Amygdala (tissue), 56 donors: ENCODE measurements at regions not wholly inside any gene's neighbourhood (a gene's known extent, or its start where the extent isn't known, plus 50 kb on each side); places are given as distances from the start of the nearest gene placed in this dataset.
"Not testable (repeated sequence)": the region's sequence is repeated elsewhere in the genome, so short reads cannot be mapped to it uniquely, and the experiment has no call there.

Experiments
- DNase-seq, 56 donors: peaks; one replicate each; lab custom pipeline; 2025; lab: John Stamatoyannopoulos, UW

DNA sequence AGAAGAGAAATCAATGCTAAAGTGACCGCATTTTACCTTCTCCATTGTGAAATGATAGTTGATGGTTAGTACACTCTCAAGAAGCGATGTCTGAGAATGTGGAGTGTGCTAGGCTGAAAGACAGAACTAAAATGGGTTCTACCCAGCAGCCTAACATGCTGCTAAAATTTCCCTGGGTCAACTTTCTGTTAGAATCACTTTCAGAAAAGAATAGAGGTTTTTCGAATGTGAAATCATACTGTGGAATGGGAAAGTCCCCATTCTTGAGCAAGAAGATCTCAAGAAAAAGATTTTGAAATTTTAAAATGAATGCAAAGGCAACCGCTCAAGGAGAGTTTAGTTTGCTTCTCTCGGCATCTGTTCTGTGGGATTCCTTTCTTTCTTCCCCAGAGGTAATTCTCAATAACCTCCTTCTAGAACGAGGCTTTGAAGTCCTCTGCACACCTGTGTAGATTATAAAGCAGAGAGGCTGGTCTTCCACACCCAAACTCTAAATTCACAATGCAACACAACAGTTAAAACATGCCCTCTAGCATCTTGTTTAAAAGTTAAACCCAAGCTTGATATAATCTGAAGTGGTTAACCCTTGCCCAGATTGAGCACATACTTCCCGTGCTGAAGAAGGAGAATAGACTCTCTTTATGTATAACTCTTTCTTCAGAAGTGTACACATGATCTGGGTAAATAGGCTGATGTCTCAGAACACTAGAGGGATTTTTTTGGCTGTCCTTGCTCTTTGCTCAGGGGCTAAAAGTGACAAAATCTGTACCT is 208.7 kb upstream of the KLF3 start:
- no peak for DNase-seq

DNA sequence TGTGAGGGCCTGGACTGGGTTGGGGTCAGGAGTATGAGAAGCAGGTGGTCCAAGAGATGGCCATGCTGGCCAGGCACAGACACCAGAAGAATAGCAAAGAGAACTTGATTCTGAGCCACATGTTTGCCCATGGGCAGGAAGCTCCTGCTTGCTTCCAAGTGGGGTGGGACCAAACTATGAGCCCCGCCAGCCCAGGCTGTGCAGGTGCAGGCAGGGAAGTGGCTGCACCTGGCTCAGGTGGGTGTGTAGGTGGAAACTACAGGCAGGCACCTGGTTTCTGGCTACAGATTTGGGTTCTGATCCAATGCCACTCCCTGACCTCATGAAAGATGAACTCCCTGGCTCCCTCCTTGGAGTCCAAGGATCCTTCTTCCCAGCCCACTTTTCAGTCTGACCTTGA is 207.9 kb upstream of the KLF3 start:
- no peak for DNase-seq

GRCh38 chr4:38461342-38461741 is 202.7 kb upstream of the KLF3 start:
- no peak for DNase-seq

DNA sequence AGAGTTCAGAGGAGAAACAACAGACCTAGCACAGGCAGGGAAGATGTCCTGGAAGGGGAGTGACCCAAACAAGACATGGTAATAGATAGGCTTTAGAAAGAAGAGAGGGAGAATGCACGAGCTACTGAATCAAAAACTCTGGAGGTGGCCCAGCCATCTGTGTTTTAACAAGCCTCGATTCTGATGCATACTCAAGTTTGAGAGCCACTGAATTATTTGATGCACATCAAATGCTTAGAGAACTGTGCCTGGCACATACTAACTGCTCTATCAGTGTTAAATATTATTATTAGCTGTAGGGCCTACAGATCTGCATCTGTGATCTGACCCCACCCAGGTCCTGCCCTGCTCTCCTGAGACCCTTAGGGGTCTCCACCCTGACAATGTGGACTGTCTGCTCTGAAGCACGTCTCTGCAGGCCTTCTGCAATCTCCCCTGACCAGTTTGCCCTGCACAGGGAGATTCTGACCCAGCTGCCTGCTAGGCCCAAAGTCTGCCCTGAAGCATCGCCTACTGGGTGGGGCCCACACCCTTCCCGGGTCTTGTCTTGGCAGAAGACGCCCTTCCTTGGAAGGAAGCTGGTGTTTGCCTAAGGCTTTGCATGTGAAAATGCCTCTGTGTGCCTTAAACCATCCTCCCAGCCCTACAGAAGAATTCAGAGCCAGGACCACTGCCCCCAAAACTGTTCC is 201.5 kb upstream of the KLF3 start:
- no peak for DNase-seq

- DNase-seq: no peak
Observed at GRCh38 chr4:38463268-38463958, 200.6 kb upstream of the KLF3 start.

DNA sequence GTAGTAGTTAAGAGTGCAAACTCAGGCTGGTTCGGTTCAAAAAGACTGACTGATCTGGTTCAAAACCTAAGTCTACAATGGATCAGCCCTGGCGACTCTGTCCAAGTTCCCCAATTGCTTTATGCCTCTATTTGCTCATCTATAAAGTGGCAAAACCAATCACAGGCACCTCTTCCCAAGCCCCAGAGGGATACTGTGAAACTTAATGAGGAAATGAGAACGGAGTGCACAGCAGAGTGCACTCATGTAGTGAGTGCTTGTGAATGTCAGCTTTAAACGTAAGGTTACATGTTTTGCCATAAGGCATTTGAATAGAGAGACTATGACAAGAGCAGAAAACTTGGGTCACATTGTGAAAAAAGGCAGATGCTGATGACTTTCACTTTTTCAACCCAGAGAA is 199.7 kb upstream of the KLF3 start:
- no peak for DNase-seq

- DNase-seq: no peak
Observed at GRCh38 chr4:38466401-38466800, 197.6 kb upstream of the KLF3 start.

DNA sequence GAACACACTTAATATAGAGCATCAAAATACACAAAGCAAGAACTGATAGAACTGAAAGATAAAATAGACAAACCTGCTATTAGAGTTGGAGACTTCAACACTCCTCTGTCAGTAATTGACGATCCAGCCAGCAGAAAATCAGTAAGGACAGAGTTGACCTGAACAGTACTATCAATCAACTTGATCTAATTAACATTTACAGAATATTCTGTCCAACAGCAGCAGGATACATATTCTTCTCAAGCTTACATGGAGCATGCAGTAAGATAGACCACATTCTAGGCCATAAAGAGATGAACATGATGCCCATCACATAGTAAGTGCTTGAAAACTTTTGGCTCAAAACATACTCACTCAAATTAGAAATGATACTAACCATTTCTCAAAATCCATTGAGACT is 196.7 kb upstream of the KLF3 start:
- no peak for DNase-seq

GRCh38 chr4:38468339-38468866 is 195.6 kb upstream of the KLF3 start:
- DNase-seq: no peak

- DNase-seq: no peak
Observed at GRCh38 chr4:38469410-38469809, 194.6 kb upstream of the KLF3 start.

DNA sequence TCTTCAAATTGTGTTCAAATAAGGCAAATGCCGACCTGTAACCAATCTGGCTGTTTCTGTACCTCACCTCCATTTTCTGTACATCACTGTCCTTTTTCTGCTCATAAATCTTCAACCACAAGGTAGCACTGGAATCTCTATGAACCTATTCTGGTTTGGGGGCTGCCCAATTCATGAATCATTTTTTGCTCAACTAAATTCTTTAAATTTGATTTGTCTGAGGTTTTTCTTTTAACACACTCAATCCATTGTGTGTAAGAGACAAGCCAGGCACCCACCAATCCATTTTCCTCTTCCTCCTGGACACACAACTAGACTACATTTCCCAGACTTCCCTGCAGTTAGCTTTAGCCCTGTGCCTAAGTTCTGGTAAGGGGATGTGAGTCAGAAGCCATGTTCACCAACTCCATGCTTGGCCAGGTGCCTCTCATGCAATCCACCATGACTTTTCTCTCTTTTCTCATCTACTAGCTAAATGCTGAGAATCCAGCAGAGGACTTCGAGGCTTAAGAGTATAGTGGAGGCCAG is 193.2 kb upstream of the KLF3 start:
- no peak for DNase-seq

DNA sequence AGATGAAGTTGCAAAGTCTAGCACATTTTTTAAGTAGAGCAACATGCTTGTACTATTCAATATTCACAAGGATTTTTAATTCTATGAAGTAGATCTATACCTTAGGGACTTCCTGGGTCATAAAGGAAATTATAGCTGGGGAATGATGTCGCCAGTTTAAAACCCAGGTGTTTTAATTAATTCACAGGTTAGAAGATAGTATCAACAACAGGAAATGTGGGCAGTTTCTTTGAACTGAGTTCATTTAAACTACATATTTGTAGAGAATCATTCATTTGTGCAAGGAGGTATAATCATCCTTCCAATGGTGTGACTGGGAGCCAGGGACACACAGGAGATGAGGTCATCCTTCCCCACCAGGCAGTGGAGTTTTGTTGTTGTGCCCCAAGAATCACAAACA is 181.3 kb upstream of the KLF3 start:
- no peak for DNase-seq

- not testable (repeated sequence) for DNase-seq
Observed at GRCh38 chr4:38483628-38484027, 180.4 kb upstream of the KLF3 start.

DNA sequence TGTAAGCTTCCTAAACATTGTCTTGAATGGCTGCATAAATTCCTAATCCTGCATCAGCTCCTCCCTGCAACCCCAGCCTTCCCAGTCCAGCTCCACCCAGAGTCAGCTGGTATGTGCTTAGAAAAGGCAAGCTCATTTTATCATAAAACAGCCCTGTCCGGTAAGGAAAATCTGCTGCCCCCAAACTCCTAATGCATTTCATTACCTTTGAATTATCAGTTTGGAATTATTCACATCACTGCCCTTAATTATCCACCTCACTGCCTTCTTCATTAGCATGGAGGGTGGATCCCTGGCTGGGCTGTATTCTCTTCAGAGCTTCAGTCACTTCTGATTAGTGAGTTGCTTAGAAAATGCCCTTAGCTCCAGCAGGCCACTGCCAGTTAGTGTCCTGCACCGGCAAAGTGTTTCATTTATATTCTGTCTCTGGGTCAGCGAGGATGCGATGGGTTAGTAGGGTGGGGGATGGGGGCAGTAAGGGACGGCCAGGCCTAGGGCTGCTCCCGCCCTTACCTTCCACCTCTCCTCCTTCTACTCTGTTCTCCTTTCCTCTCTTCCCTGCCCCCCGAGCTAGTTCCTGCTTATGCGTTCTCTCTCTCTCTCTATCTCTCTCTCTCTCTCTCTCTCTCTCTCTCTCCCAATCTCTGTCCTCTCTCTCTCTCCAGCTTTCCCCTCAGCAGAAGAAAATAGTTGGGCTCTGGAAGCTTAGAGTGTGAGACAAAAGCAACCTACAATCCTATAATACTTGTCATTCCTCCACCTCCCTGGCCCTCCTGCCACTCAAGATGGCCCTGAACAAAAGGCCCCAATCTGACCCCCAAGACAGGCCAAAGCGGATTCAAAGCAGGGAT is 174.8 kb upstream of the KLF3 start:
- peak in 5 of 56 donors; percentile 0 to 4 (median 1) for DNase-seq

- peak in 18 of 56 donors; percentile 1 to 33 (median 7) for DNase-seq
Observed at GRCh38 chr4:38489924-38490639, 173.9 kb upstream of the KLF3 start.

- DNase-seq: peak in 1 of 56 donors; percentile 2
Observed at GRCh38 chr4:38490753-38491446, 173.1 kb upstream of the KLF3 start.

GRCh38 chr4:38491854-38492478 is 172.0 kb upstream of the KLF3 start:
- no peak for DNase-seq

DNA sequence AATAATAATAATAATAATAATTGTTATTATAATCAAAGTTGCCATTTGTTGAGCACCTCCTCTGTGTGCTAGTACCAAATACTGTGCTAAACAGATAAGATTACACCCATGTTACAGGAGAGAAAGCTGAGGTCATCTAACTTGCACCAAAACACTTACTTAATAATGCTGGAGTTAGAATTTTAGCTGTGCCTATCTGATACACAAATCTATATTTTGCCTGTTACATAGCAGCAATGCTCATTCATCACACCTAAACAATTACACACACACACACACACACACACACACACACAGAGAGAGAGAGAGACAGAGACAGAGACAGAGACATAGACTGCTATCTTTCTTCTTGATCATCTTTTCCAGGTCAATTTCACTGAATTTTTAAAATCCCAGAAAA is 170.9 kb upstream of the KLF3 start:
- no peak for DNase-seq
